ENCODE measurements at regions not wholly inside any gene's neighbourhood (a gene's known extent, or its start where the extent isn't known, plus 50 kb on each side); places are given as distances from the start of the nearest gene placed in this dataset.

GRCh38 chr5:3794611-3795010, 199.0 kb downstream of the IRX1 start:
- intact Hi-C loops (cut with DNase I; ENCODE audit: low total_unique reads) = no loop called here
- no peak overlapping the region for H3K4me3 ChIP-seq (ENCODE audit: low read depth, poor library complexity, severe bottlenecking)
- DNase-seq (ENCODE audit: low spot score in 2 of 2) = no peak
- TF ChIP-seq POLR2A (IDR thresholded peaks at IDR 0.05) (no peak), CTCF (IDR thresholded peaks at IDR 0.05) (no peak)
- WGBS, 2 donors = 79 to 88% methylated on average over 1 of the region's 1 CpG

- intact Hi-C loops (cut with DNase I; ENCODE audit: low total_unique reads) = no loop called here
- 87 to 91% methylated on average over 2 to 3 of the region's 3 CpGs for WGBS, 2 donors
- TF ChIP-seq CTCF (IDR thresholded peaks at IDR 0.05) (no peak), POLR2A (IDR thresholded peaks at IDR 0.05) (no peak)
- H3K4me3 ChIP-seq (ENCODE audit: low read depth, poor library complexity, severe bottlenecking) = no peak overlapping the region
- DNase-seq (ENCODE audit: low spot score in 2 of 2) = no peak
These were observed 201.1 kb downstream of the IRX1 start for GRCh38 chr5:3796736-3797135.

- DNase-seq (ENCODE audit: low spot score in 2 of 2) = no peak
- TF ChIP-seq POLR2A (IDR thresholded peaks at IDR 0.05) (no peak), CTCF (IDR thresholded peaks at IDR 0.05) (no peak)
- 81 to 97% methylated on average over 2 of the region's 2 CpGs for WGBS, 2 donors
- intact Hi-C loops (cut with DNase I; ENCODE audit: low total_unique reads) = no loop called here
- H3K4me3 ChIP-seq (ENCODE audit: low read depth, poor library complexity, severe bottlenecking) = no peak overlapping the region
These were observed 206.3 kb downstream of the IRX1 start for GRCh38 chr5:3801967-3802366.

GRCh38 chr5:3809455-3809854, 213.8 kb downstream of the IRX1 start:
- no peak for DNase-seq (ENCODE audit: low spot score in 2 of 2)

GRCh38 chr5:3811116-3811515, 215.5 kb downstream of the IRX1 start:
- no peak for DNase-seq (ENCODE audit: low spot score in 2 of 2)

More at GRCh38 chr5:3809455-3809854, 213.8 kb downstream of the IRX1 start:
- intact Hi-C loops (cut with DNase I; ENCODE audit: low total_unique reads) = no loop called here
- H3K4me3 ChIP-seq (ENCODE audit: low read depth, poor library complexity, severe bottlenecking) = no peak overlapping the region
- 75 to 81% methylated on average over 4 of the region's 4 CpGs for WGBS, 2 donors
- no peak for TF ChIP-seq POLR2A (IDR thresholded peaks at IDR 0.05)
- no peak for TF ChIP-seq CTCF (IDR thresholded peaks at IDR 0.05)

More at GRCh38 chr5:3811116-3811515, 215.5 kb downstream of the IRX1 start:
- TF ChIP-seq POLR2A (IDR thresholded peaks at IDR 0.05) = no peak
- no peak for TF ChIP-seq CTCF (IDR thresholded peaks at IDR 0.05)
- WGBS, 2 donors = 85 to 88% methylated on average over 1 of the region's 1 CpG
- no peak overlapping the region for H3K4me3 ChIP-seq (ENCODE audit: low read depth, poor library complexity, severe bottlenecking)
- intact Hi-C loops (cut with DNase I; ENCODE audit: low total_unique reads) = no loop called here
